ENCODE measurements at regions not wholly inside any gene's neighbourhood (a gene's known extent, or its start where the extent isn't known, plus 50 kb on each side); places are given as distances from the start of the nearest gene placed in this dataset.

DNA sequence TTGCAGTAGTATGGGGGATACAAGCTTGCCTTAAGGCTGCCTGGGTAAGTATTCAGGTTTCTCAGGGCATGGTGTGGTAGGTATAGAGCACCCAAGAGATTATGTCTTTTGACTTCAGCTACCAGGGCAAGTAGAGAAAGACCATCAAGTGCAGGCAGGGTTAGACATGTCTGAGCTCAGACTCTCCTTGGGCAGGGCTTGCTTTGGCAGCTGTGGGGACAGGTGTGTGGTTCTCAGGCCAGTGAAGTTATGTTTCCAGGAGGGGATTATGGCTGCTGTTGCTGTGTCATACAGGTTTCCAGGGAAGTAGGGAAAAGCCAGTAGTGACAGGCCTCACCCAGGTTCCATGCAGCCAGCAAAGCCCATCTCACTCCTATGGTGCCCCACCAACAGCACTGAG is 1040.4 kb downstream of the FLRT2 start:
- Mint-ChIP-seq H3K27me3 (no peaks in the 10 kb centered on the region), H3K4me3 (no peak overlapping the region), H3K9me3 (peaks cover 10 to 12% of the 10 kb centered on the region in 2 donors), H3K27ac (no peak overlapping the region), H3K36me3 (peaks cover 0 to 3% of the 10 kb centered on the region in 2 donors), H3K4me1 (no peaks in the 10 kb centered on the region)
- ATAC-seq (replicated peaks) = no peak
- no peak for DNase-seq

DNA sequence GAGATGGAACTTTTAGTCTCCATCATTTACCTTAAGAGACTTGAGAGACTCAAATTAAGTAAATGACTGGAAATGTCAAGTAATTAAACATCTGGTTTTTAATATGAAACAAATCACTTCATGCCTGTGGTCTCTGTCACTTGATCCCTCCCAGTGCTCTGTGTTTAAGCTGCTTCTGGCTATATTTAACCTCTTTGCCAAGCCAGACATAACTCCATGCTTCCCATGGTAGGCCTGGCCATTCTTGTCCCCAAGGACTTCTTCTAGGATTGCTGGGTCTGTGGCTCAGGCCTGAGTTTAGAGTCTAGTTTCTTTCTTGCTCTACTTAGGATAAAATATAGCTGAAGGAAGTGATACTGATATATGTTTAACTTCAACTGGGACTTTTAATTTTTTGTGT is 1013.6 kb downstream of the FLRT2 start:
- peaks cover 0 to 3% of the 10 kb centered on the region in 2 donors for H3K4me1 Mint-ChIP-seq
- no peaks in the 10 kb centered on the region for H3K36me3 Mint-ChIP-seq
- H3K9me3 Mint-ChIP-seq = no peaks in the 10 kb centered on the region
- DNase-seq = no peak
- H3K27ac Mint-ChIP-seq = no peak overlapping the region
- ATAC-seq (replicated peaks) = no peak
- H3K4me3 Mint-ChIP-seq = no peak overlapping the region
- H3K27me3 Mint-ChIP-seq = no peaks in the 10 kb centered on the region

GRCh38 chr14:86541972-86542371 is 1012.0 kb downstream of the FLRT2 start:
- Mint-ChIP-seq H3K4me3 (no peak overlapping the region), H3K4me1 (peaks cover 0 to 3% of the 10 kb centered on the region in 2 donors), H3K9me3 (no peaks in the 10 kb centered on the region), H3K27me3 (no peaks in the 10 kb centered on the region), H3K36me3 (no peaks in the 10 kb centered on the region), H3K27ac (no peak overlapping the region)
- ATAC-seq (replicated peaks) = peak; percentile 29 to 38
- DNase-seq = no peak

- H3K27ac Mint-ChIP-seq = no peak overlapping the region
- H3K27me3 Mint-ChIP-seq = no peaks in the 10 kb centered on the region
- H3K4me3 Mint-ChIP-seq = no peak overlapping the region
- ATAC-seq (replicated peaks) (no peak), DNase-seq (no peak)
- H3K36me3 Mint-ChIP-seq = no peaks in the 10 kb centered on the region
- peaks cover 0 to 3% of the 10 kb centered on the region in 2 donors for H3K4me1 Mint-ChIP-seq
- no peaks in the 10 kb centered on the region for H3K9me3 Mint-ChIP-seq
These were observed 1010.8 kb downstream of the FLRT2 start for GRCh38 chr14:86540636-86541247.

DNA sequence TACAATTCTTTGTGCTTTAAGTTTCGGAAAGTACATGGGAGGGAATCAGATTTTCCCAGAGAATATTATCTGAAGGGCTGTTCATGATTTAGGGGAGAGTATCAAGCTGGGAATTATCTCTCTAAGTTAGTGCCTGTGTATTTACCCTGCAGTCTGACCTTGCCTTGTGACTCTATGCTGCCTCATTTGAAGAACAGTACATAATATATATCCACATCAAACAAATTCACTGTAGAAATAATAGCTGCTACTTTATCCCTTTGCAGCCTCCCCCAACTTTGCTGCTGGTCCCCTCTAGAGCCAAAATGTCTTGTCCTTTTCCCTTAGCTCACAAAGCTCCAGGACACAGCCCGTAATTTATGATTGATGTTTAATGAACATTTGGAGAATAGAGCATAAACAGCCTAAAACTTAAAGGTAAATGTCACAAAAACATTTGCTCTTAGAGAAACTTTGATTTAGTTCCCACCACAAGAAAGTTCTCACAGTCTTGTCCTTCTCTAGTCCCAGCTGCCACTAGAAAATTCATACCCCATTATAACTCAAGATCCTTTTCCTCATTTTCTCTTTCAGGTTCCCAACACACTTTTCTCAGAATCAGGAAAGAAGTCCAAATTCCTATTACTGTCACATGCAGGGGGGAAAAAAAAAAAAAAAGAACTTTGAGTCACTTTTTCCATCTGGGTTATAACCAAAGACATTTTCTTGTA is 1009.6 kb downstream of the FLRT2 start:
- Mint-ChIP-seq H3K4me3 (no peak overlapping the region), H3K27me3 (no peaks in the 10 kb centered on the region)
- ATAC-seq (replicated peaks) = no peak

DNA sequence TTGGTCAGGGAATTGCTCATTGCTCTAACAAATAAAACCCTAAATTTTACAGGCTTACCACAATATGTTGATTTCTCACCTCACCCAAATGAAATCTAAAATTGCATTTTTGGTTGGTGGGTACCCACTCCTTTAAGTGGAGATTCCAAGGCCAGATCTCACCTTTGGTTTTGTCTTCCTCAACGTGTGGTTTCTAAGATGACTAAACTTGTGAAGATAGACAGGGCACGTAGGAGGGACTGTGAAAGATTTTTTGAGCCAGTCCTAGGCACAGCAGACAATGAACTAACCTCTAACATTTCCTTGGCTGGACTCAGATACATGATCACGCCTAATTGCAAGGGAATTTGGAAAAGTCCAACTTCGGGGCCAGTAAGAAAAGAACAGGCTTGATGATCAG is 1003.9 kb downstream of the FLRT2 start:
- Mint-ChIP-seq H3K36me3 (no peaks in the 10 kb centered on the region), H3K27ac (no peak overlapping the region), H3K9me3 (no peaks in the 10 kb centered on the region), H3K4me1 (no peaks in the 10 kb centered on the region), H3K27me3 (no peaks in the 10 kb centered on the region), H3K4me3 (no peak overlapping the region)
- no peak for ATAC-seq (replicated peaks)
- no peak for DNase-seq

More for the DNA sequence above, 1009.6 kb downstream of the FLRT2 start:
- H3K4me1 Mint-ChIP-seq = peaks cover 0 to 3% of the 10 kb centered on the region in 2 donors
- no peaks in the 10 kb centered on the region for H3K9me3 Mint-ChIP-seq
- DNase-seq = no peak
- H3K36me3 Mint-ChIP-seq = no peaks in the 10 kb centered on the region
- H3K27ac Mint-ChIP-seq = no peak overlapping the region

- ATAC-seq (replicated peaks) (no peak), DNase-seq (no peak)
- Mint-ChIP-seq H3K27ac (no peak overlapping the region), H3K36me3 (no peaks in the 10 kb centered on the region), H3K9me3 (no peaks in the 10 kb centered on the region), H3K27me3 (no peaks in the 10 kb centered on the region), H3K4me1 (no peaks in the 10 kb centered on the region), H3K4me3 (no peak overlapping the region)
These were observed 1002.3 kb downstream of the FLRT2 start for GRCh38 chr14:86532219-86532618.

GRCh38 chr14:86530457-86530856 is 1000.5 kb downstream of the FLRT2 start:
- Mint-ChIP-seq H3K27me3 (no peaks in the 10 kb centered on the region), H3K4me3 (no peak overlapping the region), H3K27ac (no peak overlapping the region), H3K36me3 (no peaks in the 10 kb centered on the region), H3K9me3 (no peaks in the 10 kb centered on the region), H3K4me1 (no peaks in the 10 kb centered on the region)
- no peak for DNase-seq
- no peak for ATAC-seq (replicated peaks)

DNA sequence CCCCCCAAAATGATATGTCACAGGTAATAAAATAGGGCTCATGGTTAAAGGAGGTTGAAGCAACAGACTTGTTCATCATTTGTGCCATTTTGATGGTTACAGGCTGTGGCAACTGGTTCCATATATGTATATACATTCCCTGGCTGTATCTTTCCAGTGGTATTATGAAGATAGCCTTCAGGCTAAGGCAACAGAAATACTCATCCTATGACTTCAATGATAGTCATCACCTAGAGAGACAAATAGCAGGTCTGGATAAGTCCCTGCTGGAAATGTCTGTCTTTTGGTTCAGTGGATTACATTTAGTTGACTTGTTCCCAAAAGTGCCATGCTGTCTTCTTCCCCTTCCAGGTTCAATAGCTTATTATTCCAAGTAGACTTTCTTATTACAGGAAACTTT is 997.4 kb downstream of the FLRT2 start:
- DNase-seq (no peak), ATAC-seq (replicated peaks) (no peak)
- H3K4me3 Mint-ChIP-seq = no peak overlapping the region
- H3K27me3 Mint-ChIP-seq = no peaks in the 10 kb centered on the region
- H3K4me1 Mint-ChIP-seq = no peaks in the 10 kb centered on the region
- no peaks in the 10 kb centered on the region for H3K36me3 Mint-ChIP-seq
- H3K27ac Mint-ChIP-seq = no peak overlapping the region
- no peaks in the 10 kb centered on the region for H3K9me3 Mint-ChIP-seq

DNA sequence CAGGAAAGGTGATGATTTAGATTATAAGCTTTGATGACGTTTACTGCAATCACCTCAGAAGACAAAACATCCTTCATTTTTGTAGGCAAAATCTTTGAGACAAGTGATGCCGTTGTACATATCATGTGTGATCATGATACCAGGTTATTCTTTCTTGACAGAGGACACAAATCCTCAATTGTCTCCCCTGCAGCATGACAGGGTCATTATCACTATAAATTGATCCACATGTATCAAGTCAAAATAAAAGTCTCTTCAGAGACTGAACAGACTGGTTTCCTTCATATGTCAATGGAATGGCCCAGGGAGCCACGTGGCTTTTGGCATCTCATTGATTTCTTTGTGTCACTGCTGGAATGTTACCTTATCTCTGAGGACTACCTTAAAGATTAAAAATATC is 995.7 kb downstream of the FLRT2 start:
- DNase-seq (no peak), ATAC-seq (replicated peaks) (no peak)
- Mint-ChIP-seq H3K4me3 (no peak overlapping the region), H3K36me3 (no peaks in the 10 kb centered on the region), H3K4me1 (no peaks in the 10 kb centered on the region), H3K27ac (no peak overlapping the region), H3K9me3 (no peaks in the 10 kb centered on the region), H3K27me3 (no peaks in the 10 kb centered on the region)

GRCh38 chr14:86521843-86522242 is 991.9 kb downstream of the FLRT2 start:
- H3K4me3 Mint-ChIP-seq = no peak overlapping the region
- DNase-seq (no peak), ATAC-seq (replicated peaks) (no peak)
- no peaks in the 10 kb centered on the region for H3K9me3 Mint-ChIP-seq
- no peak overlapping the region for H3K27ac Mint-ChIP-seq
- H3K27me3 Mint-ChIP-seq = no peaks in the 10 kb centered on the region
- no peaks in the 10 kb centered on the region for H3K36me3 Mint-ChIP-seq
- no peaks in the 10 kb centered on the region for H3K4me1 Mint-ChIP-seq

DNA sequence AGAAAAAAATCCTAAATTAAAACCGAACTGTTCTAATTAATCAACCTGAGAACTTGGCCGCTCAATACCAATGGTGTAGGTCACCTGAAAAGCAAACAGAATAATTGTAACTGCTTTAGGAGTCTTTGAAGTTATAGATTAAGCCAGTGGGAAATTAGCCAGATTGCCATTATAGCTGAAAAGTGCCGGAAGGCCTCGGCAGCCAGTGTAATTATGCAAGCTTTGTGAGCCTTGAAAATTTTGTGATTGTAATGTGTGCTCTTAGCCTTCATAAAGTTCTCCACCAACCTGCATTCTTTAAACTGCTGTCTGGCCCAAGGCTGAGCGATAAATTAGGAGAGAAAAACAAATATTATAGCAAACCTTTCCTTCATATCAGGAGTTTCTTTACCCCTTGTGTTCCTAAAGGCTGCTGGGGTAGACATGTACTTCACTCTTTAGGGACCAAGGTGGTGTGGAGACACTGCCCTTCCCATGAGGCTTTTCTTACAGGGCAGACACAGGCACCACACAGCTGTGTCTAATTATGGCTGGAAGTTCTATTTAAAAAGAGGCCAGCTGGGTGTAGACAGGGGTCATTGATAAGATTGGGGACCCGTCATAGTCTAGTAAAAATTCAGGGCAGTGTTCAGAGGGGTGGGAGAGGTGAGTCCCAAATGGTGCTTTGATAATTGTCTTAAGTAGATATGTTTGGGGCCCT is 991.2 kb downstream of the FLRT2 start:
- Mint-ChIP-seq H3K4me1 (no peaks in the 10 kb centered on the region), H3K27ac (no peak overlapping the region), H3K9me3 (no peaks in the 10 kb centered on the region), H3K36me3 (no peaks in the 10 kb centered on the region), H3K27me3 (no peaks in the 10 kb centered on the region), H3K4me3 (no peak overlapping the region)
- no peak for DNase-seq
- ATAC-seq (replicated peaks) = no peak

GRCh38 chr14:86518298-86518697 is 988.4 kb downstream of the FLRT2 start:
- no peak overlapping the region for H3K4me3 Mint-ChIP-seq
- H3K4me1 Mint-ChIP-seq = no peaks in the 10 kb centered on the region
- H3K36me3 Mint-ChIP-seq = no peaks in the 10 kb centered on the region
- DNase-seq = no peak
- no peaks in the 10 kb centered on the region for H3K27me3 Mint-ChIP-seq
- no peak overlapping the region for H3K27ac Mint-ChIP-seq
- no peak for ATAC-seq (replicated peaks)
- peaks cover 0 to 1% of the 10 kb centered on the region in 2 donors for H3K9me3 Mint-ChIP-seq

GRCh38 chr14:86515195-86515594 is 985.3 kb downstream of the FLRT2 start:
- Mint-ChIP-seq H3K27me3 (no peaks in the 10 kb centered on the region), H3K4me3 (no peak overlapping the region), H3K4me1 (no peaks in the 10 kb centered on the region), H3K27ac (no peak overlapping the region), H3K36me3 (no peaks in the 10 kb centered on the region), H3K9me3 (peaks cover 0 to 1% of the 10 kb centered on the region in 2 donors)
- no peak for DNase-seq
- ATAC-seq (replicated peaks) = no peak

DNA sequence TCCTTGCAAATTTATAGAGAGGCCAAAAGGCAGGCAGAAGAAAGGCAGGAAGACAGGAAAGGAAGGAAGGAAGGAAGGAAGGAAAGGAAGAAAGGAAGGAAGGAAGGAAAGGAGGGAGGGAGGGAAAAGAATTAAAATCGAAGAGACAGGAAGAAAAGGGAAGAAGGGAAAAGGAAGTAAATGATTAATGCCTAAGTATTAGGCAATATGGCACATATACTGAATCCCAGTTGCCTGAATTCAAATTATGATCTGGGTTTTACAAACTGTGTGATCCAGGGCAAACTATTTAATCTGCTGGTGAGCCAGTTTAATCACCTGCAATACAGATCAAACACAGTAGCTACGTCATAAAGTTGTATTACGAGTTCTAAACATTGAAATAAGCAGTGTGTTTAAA is 983.6 kb downstream of the FLRT2 start:
- Mint-ChIP-seq H3K27me3 (no peaks in the 10 kb centered on the region), H3K36me3 (no peaks in the 10 kb centered on the region), H3K9me3 (peaks cover 0 to 1% of the 10 kb centered on the region in 2 donors), H3K27ac (no peak overlapping the region), H3K4me3 (no peak overlapping the region), H3K4me1 (no peaks in the 10 kb centered on the region)
- DNase-seq (no peak), ATAC-seq (replicated peaks) (no peak)
